Pancreas (tissue), 10 donors: ENCODE measurements at regions not wholly inside any gene's neighbourhood (a gene's known extent, or its start where the extent isn't known, plus 50 kb on each side); places are given as distances from the start of the nearest gene placed in this dataset.
"Not testable (repeated sequence)": the region's sequence is repeated elsewhere in the genome, so short reads cannot be mapped to it uniquely, and the experiment has no call there.

Experiments
- ATAC-seq, 4 donors: fragments of 200-7000 bp; cut with Tn5 transposase; one replicate each; pipeline versions ENCODE4 v1.8.0 to v1.9.1; 2020; ENCODE audit warnings: mild to moderate bottlenecking in 4 of 4, moderate library complexity in 4 of 4
- DNase-seq, 6 donors: peaks; one replicate each; pipeline ENCODE4 v3.0.0-alpha.2; 2020
- FAIRE-seq: peaks from 2 replicates; lab custom pipeline; 2012; peaks lifted over from hg19 to GRCh38; lab: Jason Lieb, UNC
- H3K27ac ChIP-seq, 4 donors: fragments of 200-600 bp; sonication (generic); 1 replicate in 3 of 4; 2 replicates in 1 of 4; pipeline versions ENCODE4 v1.5.0 to v1.8.0; 2020
- H3K27me3 ChIP-seq, 4 donors: fragments of 200-600 bp; one replicate each; pipeline ENCODE4 v1.8.0; 2021
- H3K36me3 ChIP-seq, 3 donors: fragments of 200-600 bp; sonication (generic) in 1 of 3; one replicate each; pipeline versions ENCODE4 v1.5.0 to v1.8.0; 2020 to 2021
- H3K4me1 ChIP-seq, 3 donors: fragments of 200-600 bp; one replicate each; pipeline ENCODE4 v1.8.0; 2021
- H3K4me3 ChIP-seq, 4 donors: fragments of 200-600 bp; sonication (generic) in 2 of 4; one replicate each; pipeline versions ENCODE4 v1.5.0 to v1.8.0; 2020 to 2021
- H3K9me3 ChIP-seq, 4 donors: fragments of 200-600 bp; one replicate each; pipeline ENCODE4 v1.8.0; 2021
- CTCF ChIP-seq, 4 donors: fragments of 200-600 bp; sonication (generic) in 3 of 4; IDR thresholded peaks; one replicate each; pipeline versions ENCODE4 v1.5.0 to v1.8.0; 2021; ENCODE audit warnings: antibody characterized with exemption in 4 of 4
- WGBS, 2 donors: extraction: QIAGEN DNeasy Blood & Tissue Kit; methylation state at CpG; one replicate each; pipeline ENCODE4 v1.1.7; 2013; 5-methylcytosine and 5-hydroxymethylcytosine counted together
- intact Hi-C, 3 donors: fragments of 100-400 bp; cut with DNase I; formaldehyde crosslinking; loops; one replicate each; pipeline versions ENCODE4 v1.11.1 to v1.14.2; 2022
- donor health status: healthy with polysubstance abuse.
- donor health status: DM: no; HTN: no; CAD: no; lungs with moderate emphysema.
- donor health status: DM: no; HTN: no; CAD: no.
- donor health status: control.
- donor health status: control.
- donor health status: Bipolar disorder and iron deficiency.
- donor health status: DM: yes; HTN: yes; CAD: no.
- donor health status: DM: no; HTN: no; CAD: no.
- donor health status: DM: no; HTN: no; CAD: no.
- donor health status: DM: yes; HTN: yes; CAD: no.

- TF ChIP-seq CTCF (IDR thresholded peaks at IDR 0.05), result no peak
- no peak for ATAC-seq
- H3K27ac ChIP-seq, result no peak overlapping the region
- peak in 1 of 6 donors; percentile 33 for DNase-seq
- H3K4me3 ChIP-seq, result no peak overlapping the region
- no peaks in the 10 kb centered on the region for H3K36me3 ChIP-seq
- H3K4me1 ChIP-seq, result no peaks in the 10 kb centered on the region
- peaks cover 0 to 4% (median 1%) of the 10 kb centered on the region in 4 donors for H3K27me3 ChIP-seq
- 70 to 75% methylated on average over 8 of the region's 8 CpGs for WGBS, 2 donors
- FAIRE-seq, result no peak
- intact Hi-C loops, result no loop called here
- no peaks in the 10 kb centered on the region for H3K9me3 ChIP-seq
Observed at GRCh38 chr7:1300206-1300605, 67.5 kb downstream of the UNCX start.

- intact Hi-C loops, result no loop called here
- H3K36me3 ChIP-seq, result no peaks in the 10 kb centered on the region
- peaks cover 0 to 4% (median 1%) of the 10 kb centered on the region in 4 donors for H3K27me3 ChIP-seq
- FAIRE-seq (no peak), ATAC-seq (no peak), DNase-seq (peak in 1 of 6 donors; percentile 40)
- H3K27ac ChIP-seq, result no peak overlapping the region
- no peaks in the 10 kb centered on the region for H3K4me1 ChIP-seq
- TF ChIP-seq CTCF (IDR thresholded peaks at IDR 0.05), result no peak
- H3K4me3 ChIP-seq, result no peak overlapping the region
- no peaks in the 10 kb centered on the region for H3K9me3 ChIP-seq
- WGBS, 2 donors, result 51 to 73% methylated on average over 17 of the region's 17 CpGs
Observed at GRCh38 chr7:1300636-1301035, 68.0 kb downstream of the UNCX start.

- Histone ChIP-seq H3K4me3 (no peak overlapping the region), H3K4me1 (no peaks in the 10 kb centered on the region), H3K9me3 (no peaks in the 10 kb centered on the region), H3K36me3 (no peaks in the 10 kb centered on the region), H3K27me3 (peaks cover 0 to 4% (median under 1%) of the 10 kb centered on the region in 4 donors), H3K27ac (no peak overlapping the region)
- no peak for FAIRE-seq
- no peak for ATAC-seq
- intact Hi-C loops, result no loop called here
- DNase-seq, result peak in 1 of 6 donors; percentile 64
- 40 to 43% methylated on average over 23 of the region's 23 CpGs for WGBS, 2 donors
- no peak for TF ChIP-seq CTCF (IDR thresholded peaks at IDR 0.05)
Observed at GRCh38 chr7:1301054-1301881, 68.6 kb downstream of the UNCX start.

- Histone ChIP-seq H3K36me3 (no peaks in the 10 kb centered on the region), H3K4me1 (no peaks in the 10 kb centered on the region), H3K9me3 (no peaks in the 10 kb centered on the region), H3K4me3 (no peak overlapping the region), H3K27me3 (no peaks in the 10 kb centered on the region), H3K27ac (no peak overlapping the region)
- DNase-seq (peak in 1 of 6 donors; percentile 26), ATAC-seq (no peak), FAIRE-seq (no peak)
- WGBS, 2 donors, result 37 to 44% methylated on average over 16 of the region's 16 CpGs
- TF ChIP-seq CTCF (IDR thresholded peaks at IDR 0.05), result no peak
- intact Hi-C loops, result no loop called here
Observed at GRCh38 chr7:1301882-1302251, 69.2 kb downstream of the UNCX start.

- 62 to 79% methylated on average over 11 of the region's 11 CpGs for WGBS, 2 donors
- H3K9me3 ChIP-seq, result no peaks in the 10 kb centered on the region
- intact Hi-C loops, result no loop called here
- TF ChIP-seq CTCF (IDR thresholded peaks at IDR 0.05), result no peak
- H3K27me3 ChIP-seq, result no peaks in the 10 kb centered on the region
- FAIRE-seq (no peak), DNase-seq (peak in 1 of 6 donors; percentile 2), ATAC-seq (no peak)
- no peaks in the 10 kb centered on the region for H3K4me1 ChIP-seq
- no peak overlapping the region for H3K4me3 ChIP-seq
- H3K36me3 ChIP-seq, result no peaks in the 10 kb centered on the region
- H3K27ac ChIP-seq, result no peak overlapping the region
Observed at GRCh38 chr7:1302936-1303335, 70.3 kb downstream of the UNCX start.

- H3K4me1 ChIP-seq, ATAC-seq, H3K36me3 ChIP-seq, FAIRE-seq, intact Hi-C loops, H3K4me3 ChIP-seq, H3K27ac ChIP-seq, H3K27me3 ChIP-seq, H3K9me3 ChIP-seq: not testable (repeated sequence)
- peak in 1 of 6 donors; percentile 13 for DNase-seq
- WGBS, 2 donors, result 48 to 69% methylated on average over 15 of the region's 15 CpGs
Observed at GRCh38 chr7:1304011-1304410, 71.3 kb downstream of the UNCX start.
